DND-41 (cell line): ENCODE measurements at regions not wholly inside any gene's neighbourhood (a gene's known extent, or its start where the extent isn't known, plus 50 kb on each side); places are given as distances from the start of the nearest gene placed in this dataset.

ENCODE experiments used
- ATAC-seq: fragments of 200-7000 bp; cut with Tn5 transposase; 3 replicates; pipeline ENCODE4 v1.9.1; 2021; ENCODE audit warnings: low read depth; ENCODE audit not compliant: insufficient read depth
- DNase-seq: peaks from one replicate; pipeline ENCODE4 v3.0.0-alpha.2; 2020
- H2AFZ ChIP-seq: 2 replicates; pipeline ENCODE4 v1.6.0; 2012; ENCODE audit warnings: low read depth, low read length
- H3K27ac ChIP-seq: 2 replicates; pipeline ENCODE4 v1.5.1; 2012; ENCODE audit warnings: low read length, inconsistent platforms
- H3K27me3 ChIP-seq: fragments of 200-600 bp; sonication (generic); 2 replicates; pipeline ENCODE4 v1.6.0; 2012; ENCODE audit warnings: low read length, mild to moderate bottlenecking, inconsistent platforms; ENCODE audit not compliant: insufficient read depth, poor library complexity
- H3K36me3 ChIP-seq: 2 replicates; pipeline ENCODE4 v1.5.1; 2012; ENCODE audit warnings: low read length, inconsistent platforms; ENCODE audit not compliant: insufficient read depth
- H3K4me1 ChIP-seq: 2 replicates; pipeline ENCODE4 v1.5.1; 2012; ENCODE audit warnings: mild to moderate bottlenecking, low read length; ENCODE audit not compliant: insufficient read depth
- H3K4me2 ChIP-seq: 2 replicates; pipeline ENCODE4 v1.6.0; 2012; ENCODE audit warnings: mild to moderate bottlenecking, moderate library complexity, low read length, inconsistent platforms; ENCODE audit not compliant: insufficient read depth
- H3K4me3 ChIP-seq, 2 experiments: fragments of 200-600 bp in 1 of 2; shearing (Covaris generic) in 1 of 2; 2 replicates each; pipeline ENCODE4 v1.5.1; 2012 to 2016; ENCODE audit warnings: inconsistent platforms in 2 of 2, low read length in 2 of 2, mild to moderate bottlenecking in 2 of 2, low read depth in 1 of 2, moderate library complexity in 1 of 2
- H3K79me2 ChIP-seq: 2 replicates; pipeline ENCODE4 v1.6.0; 2012; ENCODE audit warnings: low read length, inconsistent platforms; ENCODE audit not compliant: insufficient read depth
- H3K9ac ChIP-seq: 2 replicates; pipeline ENCODE4 v1.6.0; 2012; ENCODE audit warnings: low read depth, mild to moderate bottlenecking, inconsistent platforms, low read length, moderate library complexity
- H3K9me3 ChIP-seq: 2 replicates; pipeline ENCODE4 v1.5.1; 2012; ENCODE audit warnings: low read length, moderate library complexity, mild to moderate bottlenecking, inconsistent platforms; ENCODE audit not compliant: insufficient read depth, severe bottlenecking
- H4K20me1 ChIP-seq: 2 replicates; pipeline ENCODE4 v1.6.0; 2012; ENCODE audit warnings: low read length; ENCODE audit not compliant: insufficient read depth
- EZH2 ChIP-seq: IDR thresholded peaks from 3 replicates; pipeline ENCODE4 v1.6.1; 2012; ENCODE audit warnings: borderline replicate concordance, low read depth, mild to moderate bottlenecking, moderate library complexity, low read length, inconsistent platforms; ENCODE audit not compliant: severe bottlenecking
- TF ChIP-seq, protein P1 (sequence below): IDR thresholded peaks from 2 replicates; pipeline ENCODE4 v1.5.1; 2012; ENCODE audit warnings: borderline replicate concordance, low read length, moderate library complexity, mild to moderate bottlenecking; ENCODE audit not compliant: poor library complexity, severe bottlenecking; ENCODE audit errors: extremely low read depth

- Histone ChIP-seq H3K4me3 (no peak overlapping the region), H2AFZ (no peak overlapping the region), H3K9me3 (no peaks in the 10 kb centered on the region), H3K27ac (no peak overlapping the region), H3K36me3 (no peaks in the 10 kb centered on the region), H3K79me2 (no peaks in the 10 kb centered on the region), H4K20me1 (no peaks in the 10 kb centered on the region), H3K4me1 (no peaks in the 10 kb centered on the region), H3K27me3 (peaks cover 4% of the 10 kb centered on the region), H3K9ac (no peak overlapping the region), H3K4me2 (no peak overlapping the region)
- no peak for TF ChIP-seq EZH2
- TF ChIP-seq, protein P1, sequence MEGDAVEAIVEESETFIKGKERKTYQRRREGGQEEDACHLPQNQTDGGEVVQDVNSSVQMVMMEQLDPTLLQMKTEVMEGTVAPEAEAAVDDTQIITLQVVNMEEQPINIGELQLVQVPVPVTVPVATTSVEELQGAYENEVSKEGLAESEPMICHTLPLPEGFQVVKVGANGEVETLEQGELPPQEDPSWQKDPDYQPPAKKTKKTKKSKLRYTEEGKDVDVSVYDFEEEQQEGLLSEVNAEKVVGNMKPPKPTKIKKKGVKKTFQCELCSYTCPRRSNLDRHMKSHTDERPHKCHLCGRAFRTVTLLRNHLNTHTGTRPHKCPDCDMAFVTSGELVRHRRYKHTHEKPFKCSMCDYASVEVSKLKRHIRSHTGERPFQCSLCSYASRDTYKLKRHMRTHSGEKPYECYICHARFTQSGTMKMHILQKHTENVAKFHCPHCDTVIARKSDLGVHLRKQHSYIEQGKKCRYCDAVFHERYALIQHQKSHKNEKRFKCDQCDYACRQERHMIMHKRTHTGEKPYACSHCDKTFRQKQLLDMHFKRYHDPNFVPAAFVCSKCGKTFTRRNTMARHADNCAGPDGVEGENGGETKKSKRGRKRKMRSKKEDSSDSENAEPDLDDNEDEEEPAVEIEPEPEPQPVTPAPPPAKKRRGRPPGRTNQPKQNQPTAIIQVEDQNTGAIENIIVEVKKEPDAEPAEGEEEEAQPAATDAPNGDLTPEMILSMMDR: no peak
- DNase-seq (no peak), ATAC-seq (no peak)
These were observed 173.8 kb downstream of the SMAD6 start for GRCh38 chr15:66875588-66876420.

DNA sequence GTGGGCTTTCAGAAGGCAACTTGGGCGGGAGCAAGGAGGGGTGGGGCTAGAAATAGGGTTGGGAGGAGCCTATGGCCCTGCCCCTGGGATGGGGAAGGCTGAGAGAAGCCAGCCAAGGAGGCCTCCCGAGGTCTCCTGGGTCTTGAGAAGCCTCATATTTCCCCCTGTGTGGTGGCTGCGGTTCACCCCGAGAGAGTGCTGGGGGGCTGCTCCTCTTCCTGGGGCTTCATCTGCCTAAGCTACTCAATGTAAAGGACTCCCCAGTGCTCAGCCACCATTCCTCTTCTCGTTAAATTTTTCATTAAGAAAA lies 174.3 kb downstream of the SMAD6 start:
- no peak for DNase-seq
- Histone ChIP-seq H4K20me1 (no peaks in the 10 kb centered on the region), H3K9me3 (no peaks in the 10 kb centered on the region), H3K4me2 (no peak overlapping the region), H3K79me2 (no peaks in the 10 kb centered on the region), H3K27ac (no peak overlapping the region), H3K36me3 (no peaks in the 10 kb centered on the region), H2AFZ (no peak overlapping the region), H3K9ac (no peak overlapping the region), H3K27me3 (peaks cover 4% of the 10 kb centered on the region), H3K4me3 (no peak overlapping the region), H3K4me1 (no peaks in the 10 kb centered on the region)
- peak; percentile 24; the same call in 1 of the 3 replicates for ATAC-seq
- TF ChIP-seq EZH2: no peak
- TF ChIP-seq, protein P1: no peak

DNA sequence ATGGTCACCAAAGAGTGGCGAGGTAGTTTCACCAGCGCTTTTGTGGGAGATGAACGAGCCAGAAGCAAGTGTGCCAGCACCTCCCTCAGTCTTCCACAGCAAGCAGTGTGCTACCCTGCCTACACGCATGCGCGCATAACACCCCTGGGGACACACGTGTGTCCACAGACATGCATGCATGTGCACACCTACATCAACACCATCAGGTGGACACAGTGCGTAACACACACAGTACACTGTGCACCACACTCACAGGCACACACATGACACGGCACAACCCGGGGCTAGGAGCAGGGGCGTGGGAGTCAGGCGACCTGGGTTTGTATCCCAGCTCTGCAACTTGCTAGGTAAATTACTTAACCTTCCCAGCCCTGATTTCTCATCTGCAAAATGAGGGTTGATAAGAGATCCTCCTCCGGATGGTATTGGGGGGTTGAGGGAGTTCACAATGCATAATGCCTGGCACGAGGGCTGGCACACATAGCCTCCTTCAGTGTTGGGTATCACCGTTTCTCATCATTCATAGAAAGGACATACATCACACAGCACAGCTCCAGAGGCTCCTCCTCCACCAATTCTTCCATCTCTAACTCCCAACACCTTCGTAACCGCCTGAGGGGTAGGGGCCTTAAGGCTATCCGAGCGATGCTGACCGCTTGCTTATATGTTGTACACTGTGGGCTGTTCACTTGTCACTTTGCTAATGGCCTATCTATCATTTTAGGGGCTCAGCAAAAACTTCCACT lies 174.9 kb downstream of the SMAD6 start:
- ATAC-seq (no peak), DNase-seq (no peak)
- Histone ChIP-seq H3K4me3 (no peak overlapping the region), H3K9ac (no peak overlapping the region), H3K79me2 (no peaks in the 10 kb centered on the region), H4K20me1 (no peaks in the 10 kb centered on the region), H3K9me3 (no peaks in the 10 kb centered on the region), H3K27ac (no peak overlapping the region), H3K4me2 (no peak overlapping the region), H3K27me3 (peaks cover 4% of the 10 kb centered on the region), H2AFZ (no peak overlapping the region), H3K36me3 (no peaks in the 10 kb centered on the region), H3K4me1 (no peaks in the 10 kb centered on the region)
- no peak for TF ChIP-seq EZH2
- TF ChIP-seq, protein P1: no peak
